Esophagus squamous epithelium (tissue), 5 donors: ENCODE measurements at regions not wholly inside any gene's neighbourhood (a gene's known extent, or its start where the extent isn't known, plus 50 kb on each side); places are given as distances from the start of the nearest gene placed in this dataset.
A peak's percentile ranks its signal among the peaks of the same experiment; 100 is the strongest.

Source experiments
- DNase-seq: peaks from one replicate; lab custom pipeline; 2025; lab: John Stamatoyannopoulos, UW
- H3K27ac ChIP-seq, 4 donors: fragments of 200-600 bp; sonication (generic); one replicate each; pipeline ENCODE4 v1.5.1; 2016 to 2019; ENCODE audit warnings: mild to moderate bottlenecking in 1 of 4
- H3K27me3 ChIP-seq, 4 donors: fragments of 200-600 bp; sonication (generic); 1 replicate in 3 of 4; 2 replicates in 1 of 4; pipeline versions ENCODE4 v1.5.1 to v1.6.0; 2017 to 2021; ENCODE audit warnings: antibody characterized with exemption in 1 of 4
- H3K36me3 ChIP-seq, 3 donors: fragments of 200-600 bp; sonication (generic); one replicate each; pipeline ENCODE4 v1.5.1; 2016 to 2019
- H3K4me1 ChIP-seq, 3 donors: fragments of 200-600 bp; sonication (generic); one replicate each; pipeline ENCODE4 v1.5.1; 2017 to 2019
- H3K4me3 ChIP-seq, 4 donors: fragments of 200-600 bp; sonication (generic); 1 replicate in 3 of 4; 2 replicates in 1 of 4; pipeline ENCODE4 v1.5.1; 2016 to 2019; ENCODE audit warnings: mild to moderate bottlenecking in 2 of 4, moderate library complexity in 1 of 4
- H3K9me3 ChIP-seq, 3 donors: fragments of 200-600 bp; sonication (generic); one replicate each; pipeline ENCODE4 v1.5.1; 2016 to 2019
- CTCF ChIP-seq, 6 experiments: fragments of 450-650 bp in 4 of 6; fragments of 200-600 bp in 2 of 6; sonication (generic) in 2 of 6; IDR thresholded peaks; one replicate each; pipeline ENCODE4 v1.5.1; 2016 to 2019; ENCODE audit warnings: antibody characterized with exemption in 6 of 6, mild to moderate bottlenecking in 4 of 6, moderate library complexity in 4 of 6
- POLR2A ChIP-seq, 4 donors: fragments of 450-650 bp; IDR thresholded peaks; one replicate each; pipeline ENCODE4 v1.6.1; 2017; ENCODE audit warnings: antibody characterized with exemption in 4 of 4, mild to moderate bottlenecking in 4 of 4, moderate library complexity in 3 of 4
- WGBS, 2 donors: methylation state at CpG; one replicate each; pipeline ENCODE4 v1.1.5; 2018; 5-methylcytosine and 5-hydroxymethylcytosine counted together
- intact Hi-C: fragments of 100-400 bp; cut with DNase I; formaldehyde crosslinking; loops from one replicate; pipeline ENCODE4 v1.15.0; 2022
- donor health status: DM: yes; HTN: yes; CAD: no.

DNA sequence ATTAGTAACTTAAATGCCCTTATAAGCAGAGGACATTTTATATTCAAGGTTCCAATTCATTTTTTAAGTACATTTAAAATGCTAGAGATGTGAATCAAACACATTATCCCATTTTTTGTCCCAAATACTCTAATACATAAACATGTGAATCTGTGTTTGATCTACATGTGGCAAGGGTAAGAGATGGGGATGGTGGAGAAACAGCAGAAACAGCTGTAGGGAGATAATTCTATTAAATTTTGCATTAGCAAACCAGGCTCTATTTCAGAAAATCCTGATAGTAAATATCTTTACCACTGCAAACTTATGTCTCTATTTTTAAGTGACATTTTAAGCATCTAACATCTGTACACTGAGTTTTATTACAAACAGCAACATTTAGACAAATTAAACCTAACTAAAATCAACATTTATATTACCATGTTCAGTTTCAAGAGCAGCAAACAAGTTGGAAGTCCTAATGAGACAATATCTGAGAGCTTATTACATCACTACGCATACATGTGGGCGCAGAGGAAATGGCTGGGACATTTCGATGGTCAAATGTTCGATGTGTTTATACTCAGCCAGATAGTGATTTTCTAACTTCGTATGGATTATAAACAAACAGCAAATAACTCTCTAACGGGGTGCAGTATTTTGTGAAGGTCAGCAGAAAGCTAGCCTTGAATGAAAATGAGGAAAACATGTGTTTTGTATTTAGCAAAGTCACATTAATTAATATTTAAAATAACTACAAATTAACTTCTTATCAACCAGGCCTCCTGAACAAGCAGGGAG is 165.1 kb downstream of the GJA1 start:
- H3K9me3 ChIP-seq, result no peaks in the 10 kb centered on the region
- TF ChIP-seq CTCF (IDR thresholded peaks at IDR 0.05), result no peak
- TF ChIP-seq POLR2A (IDR thresholded peaks at IDR 0.05), result no peak
- H3K4me3 ChIP-seq, result no peak overlapping the region
- no peak overlapping the region for H3K27ac ChIP-seq
- no peaks in the 10 kb centered on the region for H3K36me3 ChIP-seq
- H3K27me3 ChIP-seq, result no peaks in the 10 kb centered on the region
- H3K4me1 ChIP-seq, result peaks cover 0 to 18% (median 0%) of the 10 kb centered on the region in 3 donors
- WGBS, 2 donors, result 72 to 86% methylated on average over 6 of the region's 6 CpGs
- no peak for DNase-seq
- intact Hi-C loops, result no loop called here

DNA sequence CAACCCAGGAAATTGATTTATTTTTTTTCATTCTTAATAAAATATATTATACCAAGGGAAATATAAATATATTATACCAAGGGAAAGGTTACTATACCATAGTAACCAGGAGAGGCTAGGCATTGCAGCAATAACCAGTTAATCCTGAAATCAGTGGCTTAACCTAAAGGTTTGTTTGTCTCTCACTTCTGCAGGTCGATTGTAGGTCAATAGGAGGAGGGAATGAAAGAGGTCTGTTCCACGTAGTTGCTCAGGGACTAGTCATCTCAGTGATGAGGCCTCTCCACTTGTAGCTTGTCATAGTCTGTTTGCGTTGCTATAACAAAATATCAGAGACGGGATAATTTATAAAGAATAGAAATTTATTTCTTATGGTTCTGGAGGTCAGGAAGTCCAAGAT is 168.0 kb downstream of the GJA1 start:
- no peak overlapping the region for H3K4me3 ChIP-seq
- no peaks in the 10 kb centered on the region for H3K9me3 ChIP-seq
- WGBS, 2 donors, result 58 to 67% methylated on average over 4 of the region's 4 CpGs
- DNase-seq, result no peak
- no peaks in the 10 kb centered on the region for H3K36me3 ChIP-seq
- peaks cover 0 to 27% (median 6%) of the 10 kb centered on the region in 3 donors for H3K4me1 ChIP-seq
- H3K27me3 ChIP-seq, result no peaks in the 10 kb centered on the region
- intact Hi-C loops, result no loop called here
- TF ChIP-seq POLR2A (IDR thresholded peaks at IDR 0.05), result no peak
- TF ChIP-seq CTCF (IDR thresholded peaks at IDR 0.05), result no peak
- H3K27ac ChIP-seq, result peak overlapping the region in 1 of 4 donors; percentile 34

GRCh38 chr6:121607721-121608120 is 172.3 kb downstream of the GJA1 start:
- no peak for DNase-seq
- Histone ChIP-seq H3K4me1 (peaks cover 0 to 28% (median 6%) of the 10 kb centered on the region in 3 donors), H3K4me3 (no peak overlapping the region), H3K9me3 (no peaks in the 10 kb centered on the region), H3K27ac (peak overlapping the region in 2 of 4 donors; percentile 3 to 36), H3K36me3 (no peaks in the 10 kb centered on the region), H3K27me3 (no peaks in the 10 kb centered on the region)
- 20 to 54% methylated on average over 2 of the region's 2 CpGs for WGBS, 2 donors
- TF ChIP-seq POLR2A (IDR thresholded peaks at IDR 0.05), result no peak
- no peak for TF ChIP-seq CTCF (IDR thresholded peaks at IDR 0.05)
- intact Hi-C loops, result no loop called here

DNA sequence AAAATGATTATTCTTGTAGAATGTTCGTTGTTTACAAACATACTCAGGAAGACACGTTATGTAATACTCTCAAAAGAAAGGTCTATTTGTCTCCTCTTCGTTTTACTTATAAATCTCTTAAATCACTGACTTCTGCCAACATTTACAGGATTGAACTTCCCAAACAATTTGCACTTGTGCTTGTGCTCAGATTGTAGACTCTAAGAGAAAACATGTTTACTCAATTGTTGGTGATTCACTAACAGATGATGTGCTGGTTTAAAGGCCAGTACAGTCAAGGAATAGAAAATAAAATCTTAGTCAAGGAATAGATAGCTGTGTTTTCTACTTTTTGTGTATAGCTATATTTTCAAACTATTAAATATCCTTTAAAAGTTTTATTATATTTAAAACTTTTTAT is 172.8 kb downstream of the GJA1 start:
- intact Hi-C loops, result no loop called here

More for the DNA sequence above, 172.8 kb downstream of the GJA1 start:
- H3K36me3 ChIP-seq, result no peaks in the 10 kb centered on the region
- TF ChIP-seq POLR2A (IDR thresholded peaks at IDR 0.05) (no peak), CTCF (IDR thresholded peaks at IDR 0.05) (no peak)
- H3K9me3 ChIP-seq, result no peaks in the 10 kb centered on the region
- H3K4me3 ChIP-seq, result no peak overlapping the region
- H3K27ac ChIP-seq, result peak overlapping the region in 1 of 4 donors; percentile 36
- no peak for DNase-seq
- peaks cover 0 to 22% (median 6%) of the 10 kb centered on the region in 3 donors for H3K4me1 ChIP-seq
- WGBS, 2 donors, result 56 to 76% methylated on average over 3 of the region's 3 CpGs
- no peaks in the 10 kb centered on the region for H3K27me3 ChIP-seq
